MCF 10A (cell line): ENCODE measurements at regions not wholly inside any gene's neighbourhood (a gene's known extent, or its start where the extent isn't known, plus 50 kb on each side); places are given as distances from the start of the nearest gene placed in this dataset.

ENCODE experiments used
- BruUV-seq: library from RNA; stranded (reverse); fragments of 400-500 nt; replicated peaks from 2 replicates; lab custom pipeline; 2021; lab: Mats Ljungman, UMichigan
- CTCF ChIA-PET: fragments of 300-600 bp; sonication (Branson Sonifier 250); formaldehyde crosslinking; extraction: SDS; loops from one replicate; lab custom pipeline; 2021; ENCODE audit warnings: antibody characterized with exemption, inconsistent platforms; lab: Yijun Ruan, JAX
- POLR2A ChIA-PET: fragments of 300-600, 350-650 bp; sonication (Branson Sonifier 250); formaldehyde crosslinking; extraction: SDS; loops from one replicate; lab custom pipeline; 2020; ENCODE audit warnings: antibody characterized with exemption, inconsistent platforms; lab: Yijun Ruan, JAX
- DNase-seq: peaks from one replicate; pipeline ENCODE4 v3.0.0-alpha.2; 2018; ENCODE audit not compliant: unreplicated experiment
- H3K27ac Mint-ChIP-seq: one replicate; pipeline ENCODE4 v1.8.0; 2022; ENCODE audit warnings: mild to moderate bottlenecking, low read depth, mixed read lengths; ENCODE audit not compliant: unreplicated experiment
- H3K27me3 Mint-ChIP-seq: one replicate; pipeline ENCODE4 v1.8.0; 2022; ENCODE audit warnings: mixed read lengths; ENCODE audit not compliant: insufficient read depth, unreplicated experiment
- H3K36me3 Mint-ChIP-seq: one replicate; pipeline ENCODE4 v1.8.0; 2022; ENCODE audit warnings: mild to moderate bottlenecking, moderate library complexity, mixed read lengths; ENCODE audit not compliant: insufficient read depth, unreplicated experiment
- H3K4me1 Mint-ChIP-seq: one replicate; pipeline ENCODE4 v1.8.0; 2022; ENCODE audit warnings: mixed read lengths; ENCODE audit not compliant: insufficient read depth, unreplicated experiment
- H3K4me3 Mint-ChIP-seq: one replicate; pipeline ENCODE4 v1.8.0; 2022; ENCODE audit warnings: mild to moderate bottlenecking, moderate library complexity, mixed read lengths; ENCODE audit not compliant: unreplicated experiment
- H3K9me3 Mint-ChIP-seq: one replicate; pipeline ENCODE4 v1.8.0; 2022; ENCODE audit warnings: mixed read lengths; ENCODE audit not compliant: unreplicated experiment
- intact Hi-C: fragments of 100-400 bp; cut with micrococcal nuclease; formaldehyde crosslinking; loops from 2 replicates; pipeline ENCODE4 v1.14.1; 2022
- TF ChIP-seq, protein P1 (sequence below): fragments of 200-600 bp; IDR thresholded peaks from one replicate; pipeline ENCODE4 v1.8.0; 2022; ENCODE audit warnings: antibody characterized with exemption, mild to moderate bottlenecking; ENCODE audit not compliant: unreplicated experiment

DNA sequence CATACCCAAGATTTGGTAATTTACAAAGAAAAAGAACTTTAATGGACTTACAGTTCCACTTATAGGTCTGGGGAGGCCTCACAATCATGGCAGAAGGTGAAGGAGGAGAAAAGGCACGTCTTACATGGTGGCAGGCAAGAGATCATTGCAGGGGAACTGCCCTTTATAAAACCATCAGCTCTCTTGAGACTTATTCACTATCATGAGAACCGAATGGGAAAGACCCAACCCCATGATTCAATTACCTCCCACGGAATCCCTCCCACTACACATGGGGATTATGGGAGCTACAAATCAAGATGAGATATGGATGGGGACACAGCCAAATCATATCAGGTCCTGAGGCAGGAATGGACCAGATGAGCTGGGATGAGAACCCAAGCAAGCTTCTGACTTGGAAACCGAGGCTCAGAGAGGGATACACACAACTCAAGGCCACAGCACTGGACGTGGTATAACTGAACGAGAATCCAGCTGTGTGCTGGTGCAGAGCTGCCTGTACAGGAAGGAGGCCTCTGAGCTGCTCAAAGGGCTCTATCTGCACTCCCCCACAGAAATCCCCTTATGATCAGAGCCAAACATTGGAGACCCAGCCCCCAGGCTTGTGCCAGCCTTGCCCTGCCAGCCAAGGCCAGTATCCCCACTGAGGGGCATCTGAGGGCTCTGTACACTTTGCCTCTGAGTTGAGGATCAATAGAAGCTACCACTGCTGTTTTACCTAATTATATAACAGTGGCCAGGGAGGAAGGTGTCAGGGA is 137.8 kb downstream of the CEBPB start:
- no peak overlapping the region for H3K27ac Mint-ChIP-seq
- BruUV-seq = no TSS peak
- no peak for DNase-seq
- H3K36me3 Mint-ChIP-seq = no peaks in the 10 kb centered on the region
- H3K9me3 Mint-ChIP-seq = peaks cover 8% of the 10 kb centered on the region
- H3K4me1 Mint-ChIP-seq = peaks cover 40% of the 10 kb centered on the region
- intact Hi-C loops = no loop called here
- ChIA-PET POLR2A (interaction anchor here (0.7 to 1.4 kb wide), 2 partner anchors 22 to 93 kb away, joined by 3 read pairs; no protein-coding TSS in a partner anchor), CTCF (interaction anchor here (0.7 to 1.4 kb wide), 8 partner anchors 19 to 308 kb away, joined by 3 to 5 read pairs (median 4); no protein-coding TSS in a partner anchor)
- TF ChIP-seq, protein P1, sequence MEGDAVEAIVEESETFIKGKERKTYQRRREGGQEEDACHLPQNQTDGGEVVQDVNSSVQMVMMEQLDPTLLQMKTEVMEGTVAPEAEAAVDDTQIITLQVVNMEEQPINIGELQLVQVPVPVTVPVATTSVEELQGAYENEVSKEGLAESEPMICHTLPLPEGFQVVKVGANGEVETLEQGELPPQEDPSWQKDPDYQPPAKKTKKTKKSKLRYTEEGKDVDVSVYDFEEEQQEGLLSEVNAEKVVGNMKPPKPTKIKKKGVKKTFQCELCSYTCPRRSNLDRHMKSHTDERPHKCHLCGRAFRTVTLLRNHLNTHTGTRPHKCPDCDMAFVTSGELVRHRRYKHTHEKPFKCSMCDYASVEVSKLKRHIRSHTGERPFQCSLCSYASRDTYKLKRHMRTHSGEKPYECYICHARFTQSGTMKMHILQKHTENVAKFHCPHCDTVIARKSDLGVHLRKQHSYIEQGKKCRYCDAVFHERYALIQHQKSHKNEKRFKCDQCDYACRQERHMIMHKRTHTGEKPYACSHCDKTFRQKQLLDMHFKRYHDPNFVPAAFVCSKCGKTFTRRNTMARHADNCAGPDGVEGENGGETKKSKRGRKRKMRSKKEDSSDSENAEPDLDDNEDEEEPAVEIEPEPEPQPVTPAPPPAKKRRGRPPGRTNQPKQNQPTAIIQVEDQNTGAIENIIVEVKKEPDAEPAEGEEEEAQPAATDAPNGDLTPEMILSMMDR = no peak
- H3K27me3 Mint-ChIP-seq = no peaks in the 10 kb centered on the region
- no peak overlapping the region for H3K4me3 Mint-ChIP-seq

DNA sequence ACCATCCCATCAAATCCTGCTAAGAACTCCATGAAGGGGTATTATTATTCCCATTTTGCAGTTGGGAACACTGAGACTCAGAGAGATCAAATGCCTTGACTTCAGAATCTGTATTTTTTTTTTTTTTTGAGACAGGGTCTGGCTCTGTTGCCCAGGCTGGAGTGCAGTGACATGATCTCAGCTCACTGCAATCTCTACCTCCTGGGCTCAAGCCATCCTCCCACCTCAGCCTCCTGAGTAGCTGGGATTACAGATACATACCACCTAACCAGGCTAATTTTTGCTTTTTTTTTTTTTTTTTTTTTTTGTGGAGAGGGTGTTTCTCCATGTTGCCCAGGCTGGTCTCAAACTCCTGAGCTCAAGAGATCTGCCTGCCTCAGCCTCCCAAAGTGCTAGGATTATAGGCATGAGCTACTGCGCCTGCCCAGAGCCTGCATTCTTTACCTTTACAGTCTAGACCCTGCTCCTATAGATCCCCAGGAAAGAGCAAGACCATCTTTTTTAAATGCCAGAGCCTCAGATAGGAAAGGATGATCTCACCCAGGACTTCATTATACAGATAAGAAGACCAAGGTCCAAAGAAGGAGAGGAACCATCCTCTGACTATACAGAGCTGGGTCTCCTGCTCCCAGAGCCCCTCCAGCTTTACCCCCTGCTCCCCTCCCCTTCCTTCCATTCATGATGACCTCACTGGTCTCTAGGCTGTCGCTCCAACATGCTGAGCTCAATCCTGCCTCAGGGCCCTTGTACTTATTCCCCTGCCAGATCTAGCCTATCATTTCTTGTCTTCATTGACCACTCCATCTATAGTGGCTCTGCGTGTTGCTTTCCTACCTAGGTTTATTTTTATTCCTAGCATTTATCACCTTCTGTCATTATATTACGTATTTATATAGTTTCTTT is 138.6 kb downstream of the CEBPB start:
- peak overlapping the region; percentile 24 for H3K27ac Mint-ChIP-seq
- H3K4me3 Mint-ChIP-seq = no peak overlapping the region
- H3K4me1 Mint-ChIP-seq = peaks cover 49% of the 10 kb centered on the region
- intact Hi-C loops = no loop called here
- ChIA-PET POLR2A (interaction anchor here (1.4 to 2.0 kb wide), 2 partner anchors 8 to 23 kb away, joined by 3 to 5 read pairs; no protein-coding TSS in a partner anchor), CTCF (interaction anchor here (0.6 to 1.4 kb wide), 4 partner anchors 20 to 308 kb away, joined by 3 to 5 read pairs (median 4); no protein-coding TSS in a partner anchor)
- no peak for DNase-seq
- H3K9me3 Mint-ChIP-seq = peaks cover 8% of the 10 kb centered on the region
- TF ChIP-seq, protein P1 = no peak
- no TSS peak for BruUV-seq
- no peaks in the 10 kb centered on the region for H3K36me3 Mint-ChIP-seq
- no peaks in the 10 kb centered on the region for H3K27me3 Mint-ChIP-seq

DNA sequence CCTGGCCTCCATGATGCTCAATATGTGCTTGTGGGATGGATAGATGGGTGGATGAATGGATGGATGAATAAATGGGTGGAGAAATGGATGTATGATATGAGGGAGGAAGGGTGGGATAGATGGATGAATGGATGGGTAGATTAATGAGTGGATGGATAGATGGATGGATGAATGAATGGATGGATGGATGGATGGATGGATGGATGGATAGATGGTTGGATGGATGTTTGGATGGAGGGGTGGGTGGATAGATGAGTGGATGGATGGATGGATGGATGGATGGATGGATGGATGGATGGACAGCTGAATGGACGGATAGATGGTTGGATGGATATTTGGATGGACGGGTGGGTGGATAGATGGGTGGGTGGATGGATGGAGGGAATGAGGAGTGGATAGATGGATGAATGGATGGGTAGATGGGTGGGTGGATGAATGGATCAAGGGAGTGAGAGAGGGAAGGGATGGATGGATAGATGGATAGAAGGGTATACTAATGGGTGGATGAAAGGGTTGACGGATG is 139.4 kb downstream of the CEBPB start:
- peaks cover 57% of the 10 kb centered on the region for H3K4me1 Mint-ChIP-seq
- ChIA-PET CTCF (no interaction called here), POLR2A (interaction anchor here (2.0 kb wide), 1 partner anchor 9 kb away, joined by 5 read pairs; no protein-coding TSS in a partner anchor)
- BruUV-seq = no TSS peak
- TF ChIP-seq, protein P1 = no peak
- H3K27me3 Mint-ChIP-seq = no peaks in the 10 kb centered on the region
- peaks cover 8% of the 10 kb centered on the region for H3K9me3 Mint-ChIP-seq
- H3K4me3 Mint-ChIP-seq = no peak overlapping the region
- no peak for DNase-seq
- H3K27ac Mint-ChIP-seq = peak overlapping the region; percentile 24
- no peaks in the 10 kb centered on the region for H3K36me3 Mint-ChIP-seq
- intact Hi-C loops = loop anchor here (5.0 kb wide), 1 partner anchor 47 kb away; no protein-coding TSS in a partner anchor
